SK-N-SH (cell line): ENCODE measurements at regions not wholly inside any gene's neighbourhood (a gene's known extent, or its start where the extent isn't known, plus 50 kb on each side); places are given as distances from the start of the nearest gene placed in this dataset.

Source experiments
- CTCF ChIA-PET: fragments of 300-600, 350-600 bp; formaldehyde crosslinking; extraction: SDS; loops from one replicate; lab custom pipeline; 2021; lab: Yijun Ruan, JAX
- POLR2A ChIA-PET: fragments of 350-600 bp; sonication (Branson Sonifier 250); formaldehyde crosslinking; extraction: SDS; loops from one replicate; lab custom pipeline; 2020; ENCODE audit warnings: antibody characterized with exemption, inconsistent platforms; lab: Yijun Ruan, JAX
- DNase-seq: peaks from one replicate; pipeline ENCODE4 v3.0.0; 2012
- H2AFZ ChIP-seq: fragments of 200-600 bp; sonication (generic); 2 replicates; pipeline ENCODE4 v1.8.1; 2016; ENCODE audit warnings: antibody characterized with exemption, mild to moderate bottlenecking, low read depth
- H3F3A ChIP-seq: fragments of 200-600 bp; sonication (generic); replicated peaks from 2 replicates; pipeline ENCODE3; 2016; ENCODE audit warnings: antibody characterized with exemption, mild to moderate bottlenecking; ENCODE audit not compliant: insufficient read depth
- H3K27ac ChIP-seq, 2 experiments: fragments of 200-500 bp in 1 of 2; fragments of 200-600 bp in 1 of 2; sonication (Bioruptor generic) in 1 of 2; sonication (generic), shearing (Covaris generic) in 1 of 2; 2 replicates each; pipeline versions ENCODE4 v1.5.1 to v1.6.1; 2014 to 2016; ENCODE audit warnings: low read depth in 2 of 2, inconsistent platforms in 1 of 2, low read length in 1 of 2, mild to moderate bottlenecking in 1 of 2, mixed read lengths in 1 of 2
- H3K27me3 ChIP-seq: fragments of 200-600 bp; sonication (generic), shearing (Covaris generic); 2 replicates; pipeline ENCODE4 v1.6.1; 2016; ENCODE audit warnings: mixed run types; ENCODE audit not compliant: insufficient read depth
- H3K36me3 ChIP-seq, 2 experiments: fragments of 200-500 bp in 1 of 2; fragments of 200-600 bp in 1 of 2; sonication (Bioruptor generic) in 1 of 2; sonication (generic) in 1 of 2; replicated peaks in 1 of 2; 2 replicates each; pipeline versions ENCODE3 to v1.5.1; 2014 to 2016; ENCODE audit warnings: low read length in 1 of 2, mild to moderate bottlenecking in 1 of 2; ENCODE audit not compliant: insufficient read depth in 2 of 2, control insufficient read depth in 1 of 2
- H3K4me1 ChIP-seq, 2 experiments: fragments of 200-500 bp in 1 of 2; fragments of 200-600 bp in 1 of 2; sonication (Bioruptor generic) in 1 of 2; sonication (generic), shearing (Covaris generic) in 1 of 2; 2 replicates each; pipeline versions ENCODE4 v1.5.1 to v1.6.1; 2014 to 2016; ENCODE audit warnings: low read depth in 1 of 2, low read length in 1 of 2, mixed run types in 1 of 2; ENCODE audit not compliant: insufficient read depth in 2 of 2, control insufficient read depth in 1 of 2
- H3K4me2 ChIP-seq: fragments of 200-600 bp; sonication (generic), shearing (Covaris generic); 2 replicates; pipeline ENCODE4 v1.6.1; 2017; ENCODE audit warnings: mixed run types
- H3K4me3 ChIP-seq, 2 experiments: fragments of 200-500 bp in 1 of 2; fragments of 200-600 bp in 1 of 2; sonication (Bioruptor generic) in 1 of 2; sonication (generic), shearing (Covaris generic) in 1 of 2; 2 replicates each; pipeline versions ENCODE4 v1.5.1 to v1.8.1; 2014 to 2016; ENCODE audit warnings: low read depth in 2 of 2, inconsistent platforms in 1 of 2, low read length in 1 of 2, mild to moderate bottlenecking in 1 of 2, mixed read lengths in 1 of 2, moderate library complexity in 1 of 2
- H3K79me2 ChIP-seq: fragments of 200-600 bp; sonication (generic); 2 replicates; pipeline ENCODE4 v1.8.1; 2017; ENCODE audit warnings: mild to moderate bottlenecking; ENCODE audit not compliant: insufficient read depth
- H3K9ac ChIP-seq: fragments of 200-600 bp; sonication (generic); 2 replicates; pipeline ENCODE4 v1.6.1; 2017; ENCODE audit warnings: mixed run types
- H3K9me2 ChIP-seq: fragments of 200-600 bp; sonication (generic); 2 replicates; pipeline ENCODE4 v1.6.1; 2017; ENCODE audit warnings: mixed run types
- H3K9me3 ChIP-seq: fragments of 200-600 bp; sonication (generic); 2 replicates; pipeline ENCODE4 v1.6.1; 2017; ENCODE audit warnings: mixed run types, mild to moderate bottlenecking, moderate library complexity
- H4K20me1 ChIP-seq: fragments of 200-600 bp; sonication (generic); 2 replicates; pipeline ENCODE4 v1.6.1; 2017; ENCODE audit warnings: mild to moderate bottlenecking, mixed run types; ENCODE audit not compliant: insufficient read depth
- CHD2 ChIP-seq: fragments of 150-350 bp; IDR thresholded peaks from 2 replicates; pipeline ENCODE4 v1.6.1; 2018; ENCODE audit warnings: low read length; ENCODE audit not compliant: partially characterized antibody
- CTCF ChIP-seq: fragments of 200-600 bp; sonication (generic); IDR thresholded peaks from 2 replicates; pipeline ENCODE4 v1.6.1; 2017; ENCODE audit warnings: antibody characterized with exemption, mild to moderate bottlenecking, moderate library complexity
- ELF1 ChIP-seq: IDR thresholded peaks from 2 replicates; pipeline ENCODE4 v1.4.0; 2012
- EZH2phosphoT487 ChIP-seq: fragments of 200-600 bp; sonication (generic); IDR thresholded peaks from 2 replicates; pipeline ENCODE4 v1.6.1; 2017; ENCODE audit warnings: low read depth, mixed run types, mild to moderate bottlenecking, antibody characterized with exemption, moderate library complexity, borderline replicate concordance
- FOSL2 ChIP-seq: IDR thresholded peaks from 2 replicates; pipeline ENCODE4 v1.4.0; 2012; ENCODE audit warnings: low read depth, mild to moderate bottlenecking, moderate library complexity, borderline replicate concordance
- FOXJ3 ChIP-seq: sonication (generic); formaldehyde crosslinking; IDR thresholded peaks from 2 replicates; pipeline ENCODE4 v1.5.1; 2020; ENCODE audit warnings: mild to moderate bottlenecking, missing genetic modification reagents
- FOXM1 ChIP-seq: IDR thresholded peaks from 2 replicates; pipeline ENCODE4 v1.4.0; 2012; ENCODE audit warnings: low read depth, mild to moderate bottlenecking
- JUND ChIP-seq: IDR thresholded peaks from 2 replicates; pipeline ENCODE4 v1.4.0; 2012
- MEF2A ChIP-seq: IDR thresholded peaks from 2 replicates; pipeline ENCODE4 v1.4.0; 2012; ENCODE audit warnings: low read depth, borderline replicate concordance
- NRF1 ChIP-seq: IDR thresholded peaks from 2 replicates; pipeline ENCODE4 v1.6.1; 2012; ENCODE audit warnings: low read depth, mild to moderate bottlenecking, low read length
- POLR2AphosphoS5 ChIP-seq: IDR thresholded peaks from 2 replicates; pipeline ENCODE4 v1.6.1; 2012; ENCODE audit warnings: low read depth, low read length
- RAD21 ChIP-seq: IDR thresholded peaks from 2 replicates; pipeline ENCODE4 v1.6.1; 2012; ENCODE audit warnings: mild to moderate bottlenecking, low read length
- RCOR1 ChIP-seq: fragments of 150-350 bp; IDR thresholded peaks from 2 replicates; pipeline ENCODE4 v1.6.1; 2017; ENCODE audit warnings: antibody characterized with exemption, low read length
- REST ChIP-seq: IDR thresholded peaks from 2 replicates; pipeline ENCODE4 v1.6.1; 2012; ENCODE audit warnings: mild to moderate bottlenecking, low read depth, low read length, moderate library complexity
- SIN3A ChIP-seq: IDR thresholded peaks from 2 replicates; pipeline ENCODE4 v1.6.1; 2012; ENCODE audit warnings: low read depth, mild to moderate bottlenecking, low read length, moderate library complexity, borderline replicate concordance
- USF1 ChIP-seq: IDR thresholded peaks from 2 replicates; pipeline ENCODE4 v1.4.0; 2012; ENCODE audit warnings: low read depth, borderline replicate concordance
- USF2 ChIP-seq: fragments of 150-350 bp; IDR thresholded peaks from 2 replicates; pipeline ENCODE4 v1.6.1; 2017; ENCODE audit warnings: antibody characterized with exemption, low read length, low read depth, borderline replicate concordance
- ZBTB33 ChIP-seq: IDR thresholded peaks from 2 replicates; pipeline ENCODE4 v1.4.0; 2012; ENCODE audit warnings: low read depth, borderline replicate concordance
- WGBS: methylation state at CpG from one replicate; pipeline ENCODE4 v1.1.6; 2017; ENCODE audit warnings: low lambda C conversion rate; 5-methylcytosine and 5-hydroxymethylcytosine counted together

GRCh38 chr18:8552151-8552550, 57.1 kb upstream of the RAB12 start:
- no peak overlapping the region for H3K9ac ChIP-seq
- no peaks in the 10 kb centered on the region for H3K9me3 ChIP-seq
- H3K4me2 ChIP-seq, result no peak overlapping the region
- H3K36me3 ChIP-seq, result no peaks in the 10 kb centered on the region
- no peak overlapping the region for H3K4me3 ChIP-seq
- no peak overlapping the region for H2AFZ ChIP-seq
- H3K27ac ChIP-seq, result no peak overlapping the region
- TF ChIP-seq NRF1, result no peak
- no peak for TF ChIP-seq JUND
- TF ChIP-seq RAD21, result no peak
- no peak for TF ChIP-seq FOSL2
- TF ChIP-seq POLR2AphosphoS5, result no peak
- TF ChIP-seq FOXM1, result no peak
- no peak for TF ChIP-seq ELF1
- TF ChIP-seq ZBTB33, result no peak
- no peak for TF ChIP-seq CHD2
- no peak for TF ChIP-seq USF2
- no peak for TF ChIP-seq FOXJ3 (CRISPR knock-in tag)
- TF ChIP-seq REST, result no peak
- TF ChIP-seq MEF2A, result no peak
- no peak for TF ChIP-seq SIN3A
- TF ChIP-seq CTCF, result no peak
- no peak for TF ChIP-seq EZH2phosphoT487
- no peak for TF ChIP-seq USF1
- no peak for TF ChIP-seq RCOR1
- H3F3A ChIP-seq, result no peaks in the 10 kb centered on the region
- H3K79me2 ChIP-seq, result no peaks in the 10 kb centered on the region
- ChIA-PET POLR2A (no interaction called here), CTCF (no interaction called here)
- DNase-seq, result no peak
- H3K4me1 ChIP-seq, result peaks cover 0 to 10% of the 10 kb centered on the region in 2 experiments; a peak in 1 of 4 replicates
- no peaks in the 10 kb centered on the region for H3K27me3 ChIP-seq
- WGBS, result 67% methylated on average over 4 of the region's 4 CpGs
- H4K20me1 ChIP-seq, result no peaks in the 10 kb centered on the region
- no peaks in the 10 kb centered on the region for H3K9me2 ChIP-seq
